Stimulated activated CD4-positive, alpha-beta T cell treated with anti-CD3 and anti-CD28 coated beads, TNF-alpha, amount 100 ng/mL, for 48 hours (primary cell): ENCODE measurements at regions not wholly inside any gene's neighbourhood (a gene's known extent, or its start where the extent isn't known, plus 50 kb on each side); places are given as distances from the start of the nearest gene placed in this dataset.
"Not testable (repeated sequence)": the region's sequence is repeated elsewhere in the genome, so short reads cannot be mapped to it uniquely, and the experiment has no call there.

Experiments used
- DNase-seq, 3 donors: peaks; one replicate each; pipeline ENCODE4 v3.0.0-alpha.2; 2020; ENCODE audit warnings: low read depth in 3 of 3

GRCh38 chr9:102728946-102729345 lies 266.2 kb upstream of the CYLC2 start:
- DNase-seq = no peak

GRCh38 chr9:102714184-102714583 lies 280.9 kb upstream of the CYLC2 start:
- no peak for DNase-seq

DNA sequence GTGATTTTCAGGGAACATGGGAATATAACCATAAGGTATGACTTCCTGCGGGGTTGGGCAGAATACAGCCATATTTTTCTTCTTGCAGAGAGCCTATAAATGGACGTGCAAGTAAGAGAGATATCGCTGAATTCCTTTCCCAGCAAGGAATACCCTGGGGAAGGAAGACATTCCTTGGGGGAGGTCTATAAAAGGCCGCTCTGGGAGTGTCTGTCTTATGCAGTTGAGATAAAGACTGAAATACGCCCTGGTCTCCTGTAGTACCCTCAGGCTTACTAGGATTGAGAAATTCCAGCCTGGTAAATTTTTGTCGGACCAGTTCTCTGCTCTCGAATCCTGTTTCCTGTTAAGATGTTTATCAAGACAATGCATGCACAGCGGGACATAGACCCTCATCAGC lies 282.2 kb upstream of the CYLC2 start:
- DNase-seq = not testable (repeated sequence)

GRCh38 chr9:102700936-102701335 lies 294.2 kb upstream of the CYLC2 start:
- no peak for DNase-seq

- DNase-seq = no peak
Observed at GRCh38 chr9:102669220-102669619, 325.9 kb upstream of the CYLC2 start.

- no peak for DNase-seq
Observed at GRCh38 chr9:102652471-102652870, 342.7 kb upstream of the CYLC2 start.

DNA sequence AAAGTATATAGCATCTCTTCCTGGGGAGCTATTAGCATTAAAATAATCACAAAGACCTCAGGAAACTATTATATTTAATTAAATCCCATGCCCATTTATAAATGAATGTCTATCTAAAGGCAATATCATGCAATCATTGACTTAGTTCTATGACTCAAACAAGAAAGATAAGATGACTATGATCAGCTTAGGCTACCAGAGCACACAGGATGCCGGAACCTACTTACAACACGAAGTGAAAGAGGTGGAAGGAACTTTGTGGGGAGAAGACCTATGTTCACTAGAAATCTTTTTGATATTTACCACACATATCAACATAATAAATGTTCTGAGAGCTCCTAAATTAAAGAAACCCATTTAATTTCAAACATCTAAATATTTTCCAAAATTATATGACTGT lies 344.2 kb upstream of the CYLC2 start:
- DNase-seq = no peak

DNA sequence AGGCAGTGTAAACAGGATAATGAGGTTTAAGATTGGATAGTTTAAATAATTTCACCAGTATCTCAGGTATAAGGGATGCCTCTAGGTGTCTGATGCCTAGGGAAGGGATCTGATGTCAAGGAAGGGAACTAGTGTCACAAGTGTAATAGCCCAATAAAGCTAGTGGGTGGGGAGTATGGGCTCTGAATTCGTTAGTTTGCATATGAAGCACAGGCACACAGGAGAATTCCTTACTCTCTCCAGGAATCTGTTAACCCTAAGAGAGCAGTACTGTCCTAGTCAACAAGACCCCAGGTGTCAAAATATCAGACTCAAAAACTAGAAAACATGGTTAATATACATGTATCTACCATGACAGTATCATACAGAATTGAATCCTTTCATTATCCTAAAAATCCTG lies 352.5 kb upstream of the CYLC2 start:
- no peak for DNase-seq

DNA sequence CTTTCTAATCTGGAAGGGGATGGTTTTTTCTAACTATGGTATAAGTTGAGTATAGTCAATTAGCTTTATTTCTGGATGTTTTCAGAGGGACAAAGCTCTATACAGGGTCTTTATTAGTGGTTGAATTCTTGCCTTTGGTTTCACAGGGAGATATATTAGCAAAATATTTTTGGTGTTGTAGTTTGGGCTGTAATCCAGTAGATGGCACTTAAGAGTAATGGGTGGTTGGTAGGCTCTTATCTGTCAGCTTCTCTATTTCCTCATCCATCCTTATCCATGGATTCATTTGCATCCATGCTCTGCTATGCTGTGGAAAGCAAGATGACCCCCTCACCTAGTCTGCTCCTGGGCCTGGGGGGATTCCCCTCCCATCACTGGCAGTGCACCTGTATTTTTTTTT lies 363.6 kb upstream of the CYLC2 start:
- no peak for DNase-seq

GRCh38 chr9:102609461-102609860 lies 385.7 kb upstream of the CYLC2 start:
- no peak for DNase-seq

GRCh38 chr9:102603198-102604195 lies 391.6 kb upstream of the CYLC2 start:
- not testable (repeated sequence) for DNase-seq

DNA sequence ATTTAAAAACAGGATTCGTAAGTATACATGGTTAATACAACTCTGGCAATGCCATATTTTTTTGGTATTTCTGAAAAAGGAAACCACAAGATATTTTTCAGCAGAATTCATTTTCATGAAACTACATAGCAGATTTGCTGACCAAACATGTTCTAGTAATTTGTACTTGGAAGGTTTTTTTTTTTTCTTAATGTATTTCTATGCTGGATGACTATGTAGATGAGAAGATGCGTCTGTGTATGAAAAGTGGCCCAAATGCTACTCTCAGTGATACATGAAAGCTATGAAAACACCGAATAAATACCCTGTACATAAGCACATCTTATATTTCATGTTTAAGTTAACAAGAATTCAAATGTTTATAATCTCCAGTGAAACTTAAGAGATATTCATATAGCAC lies 400.9 kb upstream of the CYLC2 start:
- DNase-seq = no peak

DNA sequence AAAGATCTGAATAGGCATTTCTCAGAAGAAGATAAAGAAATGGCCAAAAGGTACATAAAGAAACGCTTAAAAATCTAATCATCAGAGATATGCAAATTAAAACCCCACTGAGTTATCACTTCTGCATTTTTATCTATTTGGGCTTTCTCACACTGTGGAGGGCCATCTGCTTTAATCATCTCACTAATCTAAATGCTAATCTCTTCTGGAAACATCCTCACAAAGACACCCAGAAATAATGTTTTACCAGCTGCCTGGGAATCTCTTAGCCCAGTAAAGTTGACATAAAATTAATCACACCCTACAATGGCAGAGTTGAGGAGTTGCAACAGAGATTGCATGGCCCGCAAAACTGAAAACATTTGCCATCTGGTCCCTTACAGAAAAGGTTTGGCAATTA lies 407.9 kb upstream of the CYLC2 start:
- DNase-seq = no peak

DNA sequence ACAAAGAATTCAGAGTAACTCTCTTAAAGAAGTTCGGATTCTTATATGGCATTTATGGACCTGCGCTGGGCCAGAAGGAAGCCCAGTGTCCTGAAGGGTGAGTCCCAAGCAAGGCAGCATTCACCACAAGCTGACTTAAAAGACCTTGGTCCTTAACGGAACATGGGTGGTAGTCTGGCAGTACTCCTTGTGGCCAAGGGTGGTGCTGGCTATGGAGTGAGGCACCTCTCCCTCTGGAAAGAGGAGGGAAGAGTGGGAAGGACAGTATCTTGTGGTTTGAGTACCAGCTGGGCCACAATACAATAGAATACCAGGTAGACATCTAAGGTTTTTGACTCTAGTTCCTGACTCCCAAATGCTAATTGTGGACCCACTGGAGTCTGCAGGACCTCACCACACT lies 425.7 kb upstream of the CYLC2 start:
- no peak for DNase-seq

- DNase-seq = no peak
Observed at GRCh38 chr9:102551346-102551745, 443.8 kb upstream of the CYLC2 start.

DNA sequence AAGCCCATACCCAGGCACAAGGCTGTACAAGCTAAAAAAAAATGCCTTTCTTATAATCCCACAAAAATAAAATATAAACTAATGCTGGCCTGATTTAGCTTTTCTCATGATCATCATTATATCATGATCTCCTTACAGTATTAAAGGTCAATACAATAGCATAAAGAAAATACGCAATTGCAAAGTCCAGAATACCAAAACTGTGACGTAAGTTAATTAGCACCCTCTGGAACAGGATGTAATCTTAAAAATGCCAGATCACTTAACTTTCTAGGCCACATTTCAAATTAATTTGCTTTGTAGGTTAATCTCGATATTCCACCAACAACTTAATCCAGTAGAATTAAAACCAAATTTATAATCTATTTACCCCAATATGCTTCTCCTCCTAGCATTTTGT lies 444.2 kb upstream of the CYLC2 start:
- no peak for DNase-seq

GRCh38 chr9:102550266-102550665 lies 444.9 kb upstream of the CYLC2 start:
- no peak for DNase-seq

DNA sequence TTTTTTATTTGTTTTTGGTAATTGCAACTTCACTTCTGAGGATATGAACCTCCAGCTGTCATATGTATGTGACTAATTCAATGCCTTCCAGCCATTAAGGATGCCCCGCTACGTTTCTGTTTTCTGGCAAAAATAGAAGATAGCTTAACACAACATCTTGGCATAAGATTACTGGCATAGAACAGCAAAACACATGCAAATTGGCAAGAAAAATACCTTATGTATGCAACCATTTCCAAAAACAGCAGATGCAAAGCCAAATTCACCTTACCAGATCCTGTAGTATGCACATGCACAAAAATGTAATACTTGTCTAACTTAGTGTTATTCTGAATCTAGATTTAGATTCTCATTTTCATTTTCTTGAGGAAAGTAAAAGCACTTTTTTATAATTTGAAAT lies 461.1 kb upstream of the CYLC2 start:
- DNase-seq = no peak

- no peak for DNase-seq
Observed at GRCh38 chr9:102521097-102521755, 473.9 kb upstream of the CYLC2 start.

GRCh38 chr9:102519423-102519822 lies 475.7 kb upstream of the CYLC2 start:
- no peak for DNase-seq

DNA sequence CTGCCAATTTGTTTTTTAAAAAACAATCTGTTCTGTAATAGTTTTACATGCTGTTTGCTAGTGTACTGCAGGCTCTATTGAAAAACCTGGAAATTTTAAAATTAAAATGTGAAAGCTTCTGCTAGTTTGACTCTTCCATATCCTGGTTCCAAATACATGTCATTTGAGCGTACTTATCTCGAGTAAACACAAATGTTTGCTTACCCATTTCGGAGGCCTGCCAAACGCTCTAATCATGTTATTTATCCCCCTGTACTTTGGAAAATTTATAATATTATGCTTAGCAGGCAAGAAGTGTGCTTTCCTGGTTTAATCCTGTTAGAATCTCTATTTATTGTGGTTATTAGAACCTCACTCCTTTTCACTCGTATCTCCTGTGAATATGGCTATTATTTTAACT lies 476.8 kb upstream of the CYLC2 start:
- DNase-seq = no peak

- DNase-seq = no peak
Observed at GRCh38 chr9:102514541-102514940, 480.6 kb upstream of the CYLC2 start.

DNA sequence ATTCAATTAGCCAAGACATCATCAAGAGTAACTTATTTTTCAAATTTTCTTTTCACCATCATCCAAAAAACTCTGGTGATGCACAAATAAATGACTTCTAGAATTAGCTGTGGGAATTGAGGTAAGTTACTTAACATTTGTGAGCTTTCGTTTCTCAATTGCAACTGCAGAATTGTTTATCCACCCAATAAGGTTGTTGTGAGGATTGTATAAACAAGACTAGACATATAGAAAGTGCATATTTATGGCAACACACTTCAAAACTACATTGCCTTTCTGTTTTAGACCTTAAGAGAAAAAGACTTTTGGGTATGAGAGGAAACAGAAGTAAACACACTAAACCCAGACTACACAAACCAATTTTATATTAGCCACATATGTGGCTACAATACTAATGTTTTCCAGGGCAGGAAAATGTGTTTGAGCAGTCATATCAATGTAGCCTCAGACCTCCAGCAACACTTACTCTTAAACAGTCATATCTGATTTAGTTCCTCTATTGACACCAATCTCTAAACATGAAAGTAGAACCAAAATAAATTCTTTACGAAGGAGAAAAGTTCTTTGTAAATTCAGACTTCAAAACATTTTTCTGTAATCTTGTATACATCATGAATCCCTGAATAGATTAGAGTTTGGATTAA lies 488.0 kb upstream of the CYLC2 start:
- DNase-seq = no peak
